Choroid plexus epithelial cell (primary cell): ENCODE measurements at regions not wholly inside any gene's neighbourhood (a gene's known extent, or its start where the extent isn't known, plus 50 kb on each side); places are given as distances from the start of the nearest gene placed in this dataset.

Experiments used
- DNase-seq: peaks from one replicate; pipeline ENCODE4 v3.0.0-alpha.2; 2010; ENCODE audit warnings: low read depth
- H3K4me3 ChIP-seq: 2 replicates; pipeline ENCODE4 v1.5.1; 2011; ENCODE audit warnings: low read depth, mild to moderate bottlenecking, control low read depth, low read length, moderate library complexity
- TF ChIP-seq, protein P1 (sequence below): conservative IDR thresholded peaks from 2 replicates; pipeline ENCODE4 v1.5.1; 2011; ENCODE audit warnings: low read depth, mild to moderate bottlenecking, control low read depth, inconsistent platforms, low read length, moderate library complexity

DNA sequence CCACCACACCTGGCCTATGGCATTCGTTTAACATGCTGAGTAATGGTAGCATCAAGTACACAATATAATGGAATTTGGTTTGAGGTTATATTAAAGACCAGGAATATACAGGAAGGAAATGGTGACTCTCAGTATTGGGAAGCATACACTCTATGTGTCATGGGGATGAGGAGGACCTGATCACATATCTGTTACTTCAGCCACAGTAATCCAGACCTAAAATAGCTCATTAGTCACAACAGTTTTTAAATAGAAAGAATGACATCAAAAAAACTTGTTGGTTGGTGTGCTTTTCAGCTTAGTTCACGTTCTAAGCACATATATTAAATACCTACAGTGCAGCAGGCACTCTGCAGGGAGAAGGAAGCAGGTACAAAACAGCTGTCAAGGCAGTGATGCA lies 52.5 kb upstream of the ATP2C1 start:
- H3K4me3 ChIP-seq, result no peak overlapping the region
- DNase-seq, result no peak
- TF ChIP-seq, protein P1, sequence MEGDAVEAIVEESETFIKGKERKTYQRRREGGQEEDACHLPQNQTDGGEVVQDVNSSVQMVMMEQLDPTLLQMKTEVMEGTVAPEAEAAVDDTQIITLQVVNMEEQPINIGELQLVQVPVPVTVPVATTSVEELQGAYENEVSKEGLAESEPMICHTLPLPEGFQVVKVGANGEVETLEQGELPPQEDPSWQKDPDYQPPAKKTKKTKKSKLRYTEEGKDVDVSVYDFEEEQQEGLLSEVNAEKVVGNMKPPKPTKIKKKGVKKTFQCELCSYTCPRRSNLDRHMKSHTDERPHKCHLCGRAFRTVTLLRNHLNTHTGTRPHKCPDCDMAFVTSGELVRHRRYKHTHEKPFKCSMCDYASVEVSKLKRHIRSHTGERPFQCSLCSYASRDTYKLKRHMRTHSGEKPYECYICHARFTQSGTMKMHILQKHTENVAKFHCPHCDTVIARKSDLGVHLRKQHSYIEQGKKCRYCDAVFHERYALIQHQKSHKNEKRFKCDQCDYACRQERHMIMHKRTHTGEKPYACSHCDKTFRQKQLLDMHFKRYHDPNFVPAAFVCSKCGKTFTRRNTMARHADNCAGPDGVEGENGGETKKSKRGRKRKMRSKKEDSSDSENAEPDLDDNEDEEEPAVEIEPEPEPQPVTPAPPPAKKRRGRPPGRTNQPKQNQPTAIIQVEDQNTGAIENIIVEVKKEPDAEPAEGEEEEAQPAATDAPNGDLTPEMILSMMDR, result no peak

DNA sequence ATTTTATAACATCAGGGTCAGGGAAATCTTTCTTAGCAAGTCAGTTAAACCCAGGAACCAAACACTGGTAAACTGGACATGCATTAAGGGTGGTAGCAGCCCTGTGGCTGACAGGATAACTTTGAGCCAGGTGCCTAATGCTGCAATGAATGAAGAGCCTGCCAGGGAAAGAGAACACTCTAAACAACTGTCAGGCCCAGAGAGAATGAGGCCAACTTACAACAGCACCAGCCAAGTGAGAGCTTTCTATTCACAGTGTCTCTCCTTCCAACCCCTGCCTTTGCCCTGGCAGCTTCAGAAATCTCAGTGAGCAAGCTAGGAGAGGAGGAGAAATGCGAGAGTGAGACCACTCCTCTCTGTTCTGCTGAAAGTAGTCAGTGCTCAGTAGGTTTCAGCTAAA lies 50.4 kb upstream of the ATP2C1 start:
- DNase-seq, result no peak

More for the DNA sequence above, 50.4 kb upstream of the ATP2C1 start:
- TF ChIP-seq, protein P1, result no peak
- no peak overlapping the region for H3K4me3 ChIP-seq
